ENCODE measurements at regions not wholly inside any gene's neighbourhood (a gene's known extent, or its start where the extent isn't known, plus 50 kb on each side); places are given as distances from the start of the nearest gene placed in this dataset.

- TF ChIP-seq CTCF (IDR thresholded peaks at IDR 0.05) = no peak
- no peak for TF ChIP-seq POLR2A (IDR thresholded peaks at IDR 0.05)
These were observed 354.3 kb upstream of the AGTR1 start for GRCh38 chr3:148343416-148343815.
